HG02981 (cell line): ENCODE measurements at regions not wholly inside any gene's neighbourhood (a gene's known extent, or its start where the extent isn't known, plus 50 kb on each side); places are given as distances from the start of the nearest gene placed in this dataset.
A peak's percentile ranks its signal among the peaks of the same experiment; 100 is the strongest.
"Not testable (repeated sequence)": the region's sequence is repeated elsewhere in the genome, so short reads cannot be mapped to it uniquely, and the experiment has no call there.

Experiments used
- ATAC-seq: cut with Tn5 transposase; IDR thresholded peaks from one replicate; pipeline ENCODE4 v1.9.1; 2021; ENCODE audit warnings: mild to moderate bottlenecking, moderate library complexity; ENCODE audit not compliant: unreplicated experiment

GRCh38 chr7:106563466-106564150 lies 97.3 kb downstream of the CCDC71L start:
- ATAC-seq, result no peak

GRCh38 chr7:106562711-106563366 lies 98.1 kb downstream of the CCDC71L start:
- ATAC-seq, result no peak

- no peak for ATAC-seq
Observed at GRCh38 chr7:106561666-106562411, 99.1 kb downstream of the CCDC71L start.

GRCh38 chr7:106561151-106561550 lies 99.8 kb downstream of the CCDC71L start:
- no peak for ATAC-seq

GRCh38 chr7:106560482-106560881 lies 100.5 kb downstream of the CCDC71L start:
- ATAC-seq, result no peak

- not testable (repeated sequence) for ATAC-seq
Observed at GRCh38 chr7:106556244-106556643, 104.7 kb downstream of the CCDC71L start.

GRCh38 chr7:106554623-106555022 lies 106.3 kb downstream of the CCDC71L start:
- not testable (repeated sequence) for ATAC-seq

GRCh38 chr7:106553446-106553836 lies 107.5 kb downstream of the CCDC71L start:
- no peak for ATAC-seq

GRCh38 chr7:106552645-106553445 lies 108.1 kb downstream of the CCDC71L start:
- ATAC-seq, result peak; percentile 95

GRCh38 chr7:106551936-106552335 lies 109.0 kb downstream of the CCDC71L start:
- no peak for ATAC-seq

- no peak for ATAC-seq
Observed at GRCh38 chr7:106548491-106548890, 112.5 kb downstream of the CCDC71L start.

- ATAC-seq, result peak; percentile 56
Observed at GRCh38 chr7:106545275-106545674, 115.7 kb downstream of the CCDC71L start.

GRCh38 chr7:106543221-106543757 lies 117.7 kb downstream of the CCDC71L start:
- ATAC-seq, result no peak

- peak; percentile 79 for ATAC-seq
Observed at GRCh38 chr7:106542550-106543220, 118.3 kb downstream of the CCDC71L start.

- no peak for ATAC-seq
Observed at GRCh38 chr7:106538638-106539037, 122.3 kb downstream of the CCDC71L start.

- no peak for ATAC-seq
Observed at GRCh38 chr7:106537119-106537518, 123.8 kb downstream of the CCDC71L start.

- ATAC-seq, result no peak
Observed at GRCh38 chr7:106536079-106536478, 124.9 kb downstream of the CCDC71L start.

- no peak for ATAC-seq
Observed at GRCh38 chr7:106535234-106535932, 125.6 kb downstream of the CCDC71L start.

GRCh38 chr7:106534271-106534846 lies 126.6 kb downstream of the CCDC71L start:
- no peak for ATAC-seq
